Stimulated activated CD8-positive, alpha-beta memory T cell treated with anti-CD3 and anti-CD28 coated beads, Interleukin-15, amount 100 ng/mL, for 1 hour (primary cell): ENCODE measurements at regions not wholly inside any gene's neighbourhood (a gene's known extent, or its start where the extent isn't known, plus 50 kb on each side); places are given as distances from the start of the nearest gene placed in this dataset.
"Not testable (repeated sequence)": the region's sequence is repeated elsewhere in the genome, so short reads cannot be mapped to it uniquely, and the experiment has no call there.

Source experiments
- DNase-seq: peaks from one replicate; pipeline ENCODE4 v3.0.0-alpha.2; 2020; ENCODE audit warnings: low read depth

GRCh38 chr1:38667626-38668025 lies 191.9 kb downstream of the RRAGC start:
- no peak for DNase-seq

GRCh38 chr1:38662126-38662525 lies 197.4 kb downstream of the RRAGC start:
- no peak for DNase-seq

- DNase-seq: no peak
Observed at GRCh38 chr1:38658883-38659282, 200.7 kb downstream of the RRAGC start.

- no peak for DNase-seq
Observed at GRCh38 chr1:38657873-38658272, 201.7 kb downstream of the RRAGC start.

- DNase-seq: no peak
Observed at GRCh38 chr1:38657207-38657840, 202.2 kb downstream of the RRAGC start.

- no peak for DNase-seq
Observed at GRCh38 chr1:38656726-38657125, 202.8 kb downstream of the RRAGC start.

- no peak for DNase-seq
Observed at GRCh38 chr1:38652217-38652616, 207.4 kb downstream of the RRAGC start.

GRCh38 chr1:38651669-38652068 lies 207.9 kb downstream of the RRAGC start:
- no peak for DNase-seq

- DNase-seq: no peak
Observed at GRCh38 chr1:38648417-38648816, 211.2 kb downstream of the RRAGC start.

GRCh38 chr1:38647341-38647740 lies 212.2 kb downstream of the RRAGC start:
- DNase-seq: not testable (repeated sequence)

GRCh38 chr1:38644092-38644491 lies 215.5 kb downstream of the RRAGC start:
- no peak for DNase-seq

GRCh38 chr1:38641661-38642060 lies 217.9 kb downstream of the RRAGC start:
- no peak for DNase-seq

- DNase-seq: no peak
Observed at GRCh38 chr1:38640371-38640770, 219.2 kb downstream of the RRAGC start.

GRCh38 chr1:38628241-38628640 lies 231.3 kb downstream of the RRAGC start:
- no peak for DNase-seq

GRCh38 chr1:38625939-38626338 lies 233.6 kb downstream of the RRAGC start:
- no peak for DNase-seq

GRCh38 chr1:38624336-38625039 lies 235.1 kb downstream of the RRAGC start:
- DNase-seq: no peak

- DNase-seq: no peak
Observed at GRCh38 chr1:38623529-38623928, 236.0 kb downstream of the RRAGC start.

GRCh38 chr1:38622197-38622596 lies 237.4 kb downstream of the RRAGC start:
- no peak for DNase-seq

GRCh38 chr1:38616846-38617245 lies 242.7 kb downstream of the RRAGC start:
- no peak for DNase-seq

GRCh38 chr1:38615680-38616079 lies 243.9 kb downstream of the RRAGC start:
- DNase-seq: no peak

- no peak for DNase-seq
Observed at GRCh38 chr1:38614861-38615260, 244.7 kb downstream of the RRAGC start.

GRCh38 chr1:38613996-38614395 lies 245.6 kb downstream of the RRAGC start:
- no peak for DNase-seq

- no peak for DNase-seq
Observed at GRCh38 chr1:38612951-38613350, 246.6 kb downstream of the RRAGC start.

- DNase-seq: no peak
Observed at GRCh38 chr1:38611664-38612211, 247.8 kb downstream of the RRAGC start.
